GM19468 (cell line): ENCODE measurements at regions not wholly inside any gene's neighbourhood (a gene's known extent, or its start where the extent isn't known, plus 50 kb on each side); places are given as distances from the start of the nearest gene placed in this dataset.
"Not testable (repeated sequence)": the region's sequence is repeated elsewhere in the genome, so short reads cannot be mapped to it uniquely, and the experiment has no call there.

Experiments used
- ATAC-seq: cut with Tn5 transposase; IDR thresholded peaks from one replicate; pipeline ENCODE4 v1.9.1; 2021; ENCODE audit warnings: mild to moderate bottlenecking, moderate library complexity, moderate number of reproducible peaks; ENCODE audit not compliant: unreplicated experiment; ENCODE audit errors: extremely low read depth

- no peak for ATAC-seq
Measured at GRCh38 chr9:110073356-110073905, 134.5 kb downstream of the C9orf152 start.

- ATAC-seq: no peak
Measured at GRCh38 chr9:110076894-110077725, 130.8 kb downstream of the C9orf152 start.

DNA sequence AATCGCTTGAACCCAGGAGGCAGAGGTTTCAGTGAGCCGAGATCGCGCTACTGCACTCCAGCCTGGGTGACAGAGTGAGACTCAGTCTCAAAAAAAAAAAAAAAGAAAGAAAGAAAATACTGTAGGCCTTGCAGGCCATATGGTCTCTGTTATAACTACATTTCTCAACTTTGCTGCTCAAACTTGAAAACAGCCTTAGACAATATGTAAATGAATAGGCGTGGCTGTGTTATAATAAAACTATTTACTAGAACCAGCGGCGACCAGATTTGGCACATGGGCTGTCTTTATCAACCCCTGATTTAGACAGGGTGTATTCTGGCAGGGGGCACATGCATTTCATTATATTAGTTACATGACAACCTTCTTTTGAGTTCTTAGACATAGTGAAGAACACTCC lies 130.0 kb downstream of the C9orf152 start:
- no peak for ATAC-seq

DNA sequence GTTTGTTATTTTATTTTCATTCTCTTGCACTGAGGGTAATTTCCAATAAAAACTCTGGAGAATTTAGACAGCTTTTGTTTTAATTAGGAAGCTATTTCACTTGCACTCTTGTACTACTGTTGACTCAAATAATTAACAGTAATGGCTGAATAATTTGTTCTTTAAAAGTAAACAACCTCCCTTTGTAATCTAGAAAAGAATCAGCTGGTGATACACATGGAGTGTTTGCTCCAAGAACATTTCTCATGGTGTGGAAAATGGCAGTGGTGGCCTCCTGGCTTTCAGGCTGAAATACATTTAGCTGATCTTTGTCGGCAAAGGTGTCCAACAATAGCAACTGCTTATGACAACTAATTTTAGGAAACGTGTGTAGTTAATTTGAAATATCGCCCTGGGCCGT lies 129.4 kb downstream of the C9orf152 start:
- ATAC-seq: no peak

GRCh38 chr9:110081395-110081794 lies 126.6 kb downstream of the C9orf152 start:
- no peak for ATAC-seq

- no peak for ATAC-seq
Measured at GRCh38 chr9:110083866-110084265, 124.1 kb downstream of the C9orf152 start.

GRCh38 chr9:110086537-110086936 lies 121.4 kb downstream of the C9orf152 start:
- ATAC-seq: no peak

GRCh38 chr9:110087605-110088004 lies 120.4 kb downstream of the C9orf152 start:
- no peak for ATAC-seq

DNA sequence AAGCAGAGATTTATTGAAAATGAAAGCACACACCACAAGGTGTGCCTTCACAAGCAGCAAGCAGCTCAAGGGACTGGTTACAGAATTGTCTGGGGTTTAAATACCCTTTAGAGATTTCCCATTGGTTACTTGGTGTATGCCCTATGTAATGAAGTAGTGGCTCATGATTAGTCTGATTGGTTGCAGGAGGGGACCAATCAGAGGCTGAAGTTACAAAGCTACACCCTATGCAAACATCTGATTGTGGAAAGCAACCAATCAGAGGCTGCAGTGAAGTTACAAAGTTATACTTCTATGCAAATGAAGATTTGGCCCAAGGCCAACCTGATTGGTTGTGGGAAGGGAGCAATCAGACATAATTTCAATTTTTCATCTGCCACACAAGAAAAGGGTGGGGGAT lies 119.9 kb downstream of the C9orf152 start:
- ATAC-seq: peak; percentile 12

GRCh38 chr9:110089681-110090370 lies 118.1 kb downstream of the C9orf152 start:
- no peak for ATAC-seq

DNA sequence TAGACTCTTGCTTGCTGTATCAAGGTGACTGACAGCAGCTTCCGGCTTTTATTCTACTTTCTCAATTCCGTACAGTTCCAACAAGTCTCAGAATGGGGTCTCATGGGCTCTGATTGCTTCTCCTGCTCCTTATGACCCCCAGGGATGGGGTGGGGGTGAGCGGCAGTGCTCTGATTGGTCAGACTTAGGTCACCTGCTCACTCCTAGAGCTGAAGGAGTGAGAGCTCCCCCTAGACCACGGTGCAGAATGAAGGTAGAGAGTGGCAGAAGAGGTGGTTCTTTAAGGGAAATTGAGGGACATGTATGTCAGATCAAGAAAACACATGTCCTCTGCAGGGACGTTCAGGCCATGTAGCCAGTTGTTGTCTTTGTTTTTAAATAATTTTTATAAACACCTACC lies 115.2 kb downstream of the C9orf152 start:
- no peak for ATAC-seq

DNA sequence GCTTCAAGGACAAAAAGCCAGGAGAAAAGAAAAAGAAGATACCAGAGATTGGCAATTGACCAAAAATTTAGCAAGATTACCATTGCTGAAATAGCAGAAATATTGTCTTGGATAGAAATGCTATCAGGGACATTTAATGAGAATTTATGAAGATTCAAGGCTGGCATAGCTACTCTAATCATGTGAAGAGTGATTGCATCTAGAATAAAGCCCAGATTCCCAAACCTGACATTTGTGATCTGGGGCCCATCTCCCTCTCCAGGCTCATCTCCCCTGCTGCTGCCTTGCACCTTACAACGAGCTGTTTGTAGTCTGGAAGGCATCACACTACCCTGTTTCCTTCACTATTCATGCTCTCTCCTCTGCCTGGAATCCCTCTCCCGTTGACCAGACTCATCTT lies 114.5 kb downstream of the C9orf152 start:
- ATAC-seq: no peak

DNA sequence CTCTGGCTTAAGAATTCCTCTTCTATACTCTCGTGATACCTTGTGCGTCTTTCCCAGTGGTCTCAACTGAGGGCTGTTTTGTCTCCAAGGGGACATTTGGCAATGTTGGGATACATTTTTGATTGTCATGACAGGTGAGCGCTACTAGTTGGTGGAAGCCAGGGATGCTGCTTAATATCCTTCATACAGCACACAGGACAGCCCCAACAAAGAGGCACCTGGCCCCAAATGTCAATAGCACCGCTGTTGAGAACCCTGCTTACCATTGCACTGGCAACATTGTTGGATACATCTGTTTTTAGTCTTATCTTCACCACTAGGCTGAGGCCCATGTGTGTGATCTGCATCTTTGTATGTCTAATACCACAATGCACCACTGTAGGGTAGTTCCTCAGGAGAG lies 114.1 kb downstream of the C9orf152 start:
- no peak for ATAC-seq

DNA sequence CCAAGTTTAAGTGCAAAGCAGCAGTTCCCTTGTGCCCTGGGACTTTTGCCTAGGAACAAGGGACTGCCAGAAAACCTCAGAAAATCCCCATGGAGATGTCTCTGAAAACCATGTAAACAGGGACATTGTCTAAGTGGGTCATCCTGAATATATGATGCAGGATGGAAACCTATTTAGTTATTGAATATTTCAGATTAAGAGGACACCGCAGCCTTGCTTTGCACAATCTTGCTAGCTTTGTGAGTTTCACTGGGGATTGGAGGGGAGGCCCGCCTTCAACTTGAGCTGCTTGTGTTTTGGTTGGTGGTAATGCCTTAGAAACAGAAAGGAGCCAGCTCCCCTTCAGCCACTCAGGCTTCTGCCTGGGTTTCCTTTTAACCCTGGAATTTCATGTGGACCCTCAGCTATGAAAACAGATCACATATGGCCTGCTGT lies 112.8 kb downstream of the C9orf152 start:
- no peak for ATAC-seq

DNA sequence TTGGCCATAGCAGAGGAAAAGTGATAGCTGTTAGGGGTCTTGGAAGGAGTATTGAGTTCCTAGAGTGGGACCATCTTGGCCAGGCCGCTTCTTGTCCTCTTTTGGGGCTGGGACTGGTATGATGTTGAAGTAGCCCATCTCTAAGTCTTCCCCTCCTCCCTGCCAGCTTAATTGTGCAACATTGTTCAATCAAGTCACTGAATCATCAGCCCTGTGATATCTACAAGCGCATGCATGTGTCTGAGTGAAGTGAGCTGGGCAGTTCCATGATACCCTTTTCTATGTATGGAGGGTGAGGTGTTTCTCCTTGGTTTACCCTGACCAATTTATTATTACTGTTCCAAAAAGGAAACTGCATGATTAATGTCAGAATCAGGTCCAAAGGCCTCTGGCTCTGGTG lies 112.2 kb downstream of the C9orf152 start:
- ATAC-seq: no peak

DNA sequence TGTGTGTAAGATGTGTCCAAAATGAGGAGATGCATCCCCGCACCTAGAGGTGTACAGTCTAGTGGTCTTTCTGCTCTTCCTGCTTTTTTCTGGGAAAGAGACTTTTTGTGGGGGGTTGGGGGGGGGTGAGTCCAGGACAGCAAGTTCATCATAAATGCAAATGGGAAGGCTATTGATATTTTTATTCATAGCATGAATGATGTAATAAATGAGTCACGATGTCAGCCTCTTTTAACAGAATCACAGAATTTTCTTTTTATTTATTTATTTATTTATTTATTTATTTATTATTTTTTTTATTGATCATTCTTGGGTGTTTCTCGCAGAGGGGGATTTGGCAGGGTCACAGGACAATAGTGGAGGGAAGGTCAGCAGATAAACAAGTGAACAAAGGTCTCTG lies 111.3 kb downstream of the C9orf152 start:
- not testable (repeated sequence) for ATAC-seq

- no peak for ATAC-seq
Measured at GRCh38 chr9:110099236-110100095, 108.5 kb downstream of the C9orf152 start.

DNA sequence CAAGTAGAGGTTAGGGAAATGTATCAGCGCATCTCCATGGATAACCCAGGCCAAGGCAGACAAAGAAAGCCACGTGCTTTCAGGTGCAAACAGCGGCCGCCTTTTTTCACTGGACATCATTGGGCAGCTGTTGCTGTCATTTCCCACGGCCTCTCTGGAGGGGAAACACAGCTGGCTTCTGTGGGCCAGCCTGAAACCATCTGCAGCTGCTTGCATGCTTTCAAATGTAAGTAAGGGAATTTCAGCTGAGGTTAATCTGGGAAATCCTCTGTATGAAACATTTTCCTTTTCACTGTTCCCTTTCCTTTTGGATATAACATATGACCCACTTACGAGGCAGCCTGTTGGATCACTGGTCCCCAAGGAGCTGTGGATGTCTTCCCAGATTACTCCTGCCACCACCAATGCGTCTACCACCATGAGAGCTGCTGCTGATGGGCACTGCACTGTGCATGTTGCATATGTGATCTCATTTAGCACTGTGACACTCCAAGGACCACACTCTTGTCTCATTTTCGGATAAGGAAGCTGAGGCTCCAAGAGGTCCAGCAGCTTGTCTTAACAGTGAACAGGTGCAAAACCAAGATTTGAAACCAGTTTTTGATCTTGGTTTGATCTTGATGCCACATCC lies 106.3 kb downstream of the C9orf152 start:
- ATAC-seq: peak; percentile 68

DNA sequence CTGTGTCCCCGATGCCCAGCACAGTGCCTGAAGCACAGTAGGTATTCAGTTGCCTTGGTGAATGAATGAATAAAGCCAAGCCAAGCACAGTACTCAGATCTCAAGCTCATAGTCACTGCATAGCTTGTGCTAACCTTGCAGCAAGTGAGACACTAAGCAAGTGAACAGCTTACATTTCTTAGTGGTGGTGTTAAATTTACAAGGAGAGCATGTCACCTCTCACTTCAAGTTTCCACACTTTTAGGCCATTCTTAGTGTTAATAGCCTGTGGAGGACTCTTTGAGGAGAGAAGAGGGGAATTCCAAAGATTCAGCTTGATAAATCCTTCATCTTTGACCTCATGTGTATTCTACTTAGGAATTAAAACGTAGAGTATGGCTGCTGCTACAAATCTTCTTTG lies 104.7 kb downstream of the C9orf152 start:
- no peak for ATAC-seq

- ATAC-seq: no peak
Measured at GRCh38 chr9:110104261-110104809, 103.6 kb downstream of the C9orf152 start.
